HG03103 (cell line): ENCODE measurements at regions not wholly inside any gene's neighbourhood (a gene's known extent, or its start where the extent isn't known, plus 50 kb on each side); places are given as distances from the start of the nearest gene placed in this dataset.
"Not testable (repeated sequence)": the region's sequence is repeated elsewhere in the genome, so short reads cannot be mapped to it uniquely, and the experiment has no call there.

Experiments
- ATAC-seq: cut with Tn5 transposase; IDR thresholded peaks from one replicate; pipeline ENCODE4 v1.9.1; 2021; ENCODE audit warnings: low read depth; ENCODE audit not compliant: unreplicated experiment

DNA sequence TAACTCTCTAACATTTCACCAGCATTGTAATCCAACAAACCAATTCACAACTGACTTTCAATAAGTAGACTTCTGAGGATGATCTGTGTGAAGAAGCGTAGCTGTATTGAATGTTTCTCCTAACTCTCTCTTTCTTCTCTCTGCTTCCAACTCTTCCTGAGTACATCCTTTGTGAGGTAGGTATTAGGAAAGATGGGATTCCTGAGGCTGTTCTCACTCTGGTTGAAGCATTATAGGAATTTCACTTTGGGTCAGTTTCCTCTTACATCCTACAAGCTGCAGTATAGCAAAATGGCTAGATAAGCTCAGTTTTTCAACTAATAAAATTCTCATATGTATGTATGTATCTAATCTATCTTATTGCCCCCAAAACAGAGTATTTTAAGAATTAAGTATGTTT is 702.8 kb downstream of the CETN3 start:
- no peak for ATAC-seq

DNA sequence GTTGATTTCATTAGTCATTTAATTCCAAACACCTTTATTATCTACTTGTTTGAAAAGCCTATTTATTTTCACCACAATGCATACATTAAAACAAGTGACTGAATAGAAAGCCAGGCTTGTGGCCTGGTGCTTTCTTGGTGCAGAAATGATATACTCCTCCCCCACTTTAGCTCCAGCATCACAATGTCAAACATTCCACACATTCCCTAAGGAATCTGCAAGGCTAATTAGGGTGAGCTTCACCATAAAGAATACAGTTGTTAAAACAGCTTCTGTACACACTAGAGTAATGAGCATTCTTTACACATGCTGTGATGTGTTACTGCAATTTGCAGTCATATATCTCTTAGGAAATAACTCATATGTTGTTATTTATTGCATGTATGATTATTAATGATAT is 705.7 kb downstream of the CETN3 start:
- ATAC-seq = no peak

GRCh38 chr5:89698028-89698427 is 711.5 kb downstream of the CETN3 start:
- ATAC-seq = no peak

DNA sequence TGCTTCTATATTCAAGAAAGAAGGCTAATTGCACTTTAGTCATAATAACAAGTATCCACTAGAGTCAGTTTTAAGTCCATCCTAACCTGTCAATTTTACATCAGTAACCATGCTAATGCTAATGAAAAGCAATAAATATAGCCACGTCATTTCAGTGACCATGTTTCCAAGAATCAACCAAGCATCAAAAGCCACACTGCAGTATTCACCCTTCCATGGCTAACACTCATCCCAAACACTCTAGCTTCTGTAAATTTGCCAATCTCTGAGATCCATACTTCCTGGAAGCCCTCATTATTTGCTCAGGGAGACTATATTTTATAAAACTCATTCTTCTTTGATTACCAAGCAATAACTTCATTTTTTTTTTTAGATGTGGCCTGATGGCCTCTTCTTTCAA is 712.0 kb downstream of the CETN3 start:
- ATAC-seq = no peak

GRCh38 chr5:89695371-89695770 is 714.2 kb downstream of the CETN3 start:
- ATAC-seq = no peak

- no peak for ATAC-seq
These were observed 715.5 kb downstream of the CETN3 start for GRCh38 chr5:89694026-89694550.

DNA sequence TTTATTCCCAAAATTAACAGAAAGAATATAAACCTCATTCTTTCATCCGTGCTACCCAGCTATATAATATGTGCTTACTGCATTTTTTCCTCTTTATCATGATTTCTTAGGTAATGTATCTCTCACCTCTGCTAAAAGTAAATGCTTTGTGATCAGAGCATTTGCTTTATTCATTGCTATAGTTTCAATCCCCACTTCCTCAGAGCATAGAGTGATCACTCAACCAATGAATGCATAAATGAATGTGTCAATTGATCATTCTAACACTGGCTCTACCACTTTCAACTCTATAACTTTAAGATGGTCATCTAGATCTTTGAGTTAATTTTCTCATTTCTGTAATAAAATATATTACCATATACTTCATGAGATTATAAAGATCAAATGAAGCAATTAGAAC is 719.2 kb downstream of the CETN3 start:
- ATAC-seq = no peak

- no peak for ATAC-seq
These were observed 723.3 kb downstream of the CETN3 start for GRCh38 chr5:89686081-89686765.

DNA sequence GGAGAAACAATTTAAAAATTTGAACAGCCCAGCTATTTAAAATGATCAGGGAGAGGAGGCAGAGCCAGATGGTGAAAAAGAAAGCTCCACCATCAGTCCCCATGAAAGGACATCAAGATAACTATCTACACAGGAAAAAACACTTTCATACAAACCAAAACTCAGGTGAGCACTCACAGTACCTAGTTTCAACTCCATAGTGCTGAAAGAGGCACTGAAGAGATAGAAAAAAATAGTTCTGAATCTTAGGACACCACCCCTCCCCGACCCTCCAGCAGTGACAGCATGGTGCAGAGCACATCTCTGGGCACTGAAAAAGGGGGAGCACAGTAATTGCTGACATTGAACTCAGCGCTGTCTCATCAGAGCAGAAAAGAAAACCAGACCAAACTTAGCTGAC is 732.9 kb downstream of the CETN3 start:
- no peak for ATAC-seq

- no peak for ATAC-seq
These were observed 736.5 kb downstream of the CETN3 start for GRCh38 chr5:89673019-89673418.

DNA sequence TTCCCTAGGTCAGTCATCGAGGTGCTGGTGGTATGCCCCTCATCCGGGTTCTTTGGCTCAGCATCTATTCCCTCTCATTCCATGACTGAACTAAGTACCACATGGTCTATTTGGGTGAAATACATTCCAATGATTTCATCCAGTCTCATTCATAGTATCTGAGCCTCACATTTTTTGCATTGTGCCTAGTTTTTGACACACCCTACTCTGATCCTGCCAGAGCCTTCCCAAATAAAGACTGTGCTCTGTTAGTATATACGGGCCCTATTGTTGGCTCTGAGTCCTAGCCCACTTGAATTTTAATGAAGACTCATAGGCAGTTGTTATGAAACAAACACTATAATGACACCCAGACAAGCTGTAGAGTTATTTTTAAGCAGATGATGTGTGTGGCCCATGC is 740.7 kb downstream of the CETN3 start:
- ATAC-seq = no peak

DNA sequence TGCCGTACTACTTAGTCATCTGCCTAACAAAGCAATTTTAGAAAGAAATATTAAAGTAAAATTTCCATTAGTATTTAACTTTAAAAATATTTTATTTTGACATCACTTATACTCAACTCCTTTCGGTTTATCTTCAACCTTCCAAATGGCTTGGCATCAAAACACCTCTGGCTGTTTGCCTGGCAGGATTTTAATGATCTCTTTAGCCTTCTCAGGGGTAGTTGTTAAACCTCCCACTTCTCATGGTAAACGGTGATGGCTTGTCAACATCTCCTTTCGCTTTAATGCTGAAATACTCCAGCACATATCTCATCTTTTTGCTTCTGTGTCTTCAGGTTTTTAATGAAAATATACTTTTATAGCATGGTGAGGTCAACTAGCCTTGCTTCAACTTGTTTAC is 747.1 kb downstream of the CETN3 start:
- no peak for ATAC-seq

DNA sequence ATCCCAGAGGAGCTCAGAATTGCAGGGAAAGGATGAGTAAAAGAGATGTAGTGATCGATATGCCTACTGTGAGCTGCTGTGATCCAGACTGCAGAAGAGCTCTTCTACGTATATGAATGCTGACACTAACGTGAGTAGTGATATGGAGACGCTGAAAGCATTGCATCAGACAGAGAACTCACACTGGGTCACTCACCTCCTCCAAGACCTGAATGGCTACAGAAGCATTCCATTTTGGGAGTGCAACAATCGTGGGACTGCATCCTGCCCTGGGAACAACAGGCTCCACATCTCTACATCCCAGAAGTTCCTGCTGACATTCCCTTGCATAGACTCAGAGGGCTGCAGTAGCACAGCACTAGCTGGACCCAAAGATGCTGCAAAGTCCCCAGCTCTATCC is 755.9 kb upstream of the MEF2C start:
- ATAC-seq = no peak

GRCh38 chr5:89634176-89634575 is 751.2 kb upstream of the MEF2C start:
- ATAC-seq = not testable (repeated sequence)

- not testable (repeated sequence) for ATAC-seq
These were observed 747.1 kb upstream of the MEF2C start for GRCh38 chr5:89630064-89630463.

GRCh38 chr5:89628876-89629635 is 746.1 kb upstream of the MEF2C start:
- no peak for ATAC-seq

DNA sequence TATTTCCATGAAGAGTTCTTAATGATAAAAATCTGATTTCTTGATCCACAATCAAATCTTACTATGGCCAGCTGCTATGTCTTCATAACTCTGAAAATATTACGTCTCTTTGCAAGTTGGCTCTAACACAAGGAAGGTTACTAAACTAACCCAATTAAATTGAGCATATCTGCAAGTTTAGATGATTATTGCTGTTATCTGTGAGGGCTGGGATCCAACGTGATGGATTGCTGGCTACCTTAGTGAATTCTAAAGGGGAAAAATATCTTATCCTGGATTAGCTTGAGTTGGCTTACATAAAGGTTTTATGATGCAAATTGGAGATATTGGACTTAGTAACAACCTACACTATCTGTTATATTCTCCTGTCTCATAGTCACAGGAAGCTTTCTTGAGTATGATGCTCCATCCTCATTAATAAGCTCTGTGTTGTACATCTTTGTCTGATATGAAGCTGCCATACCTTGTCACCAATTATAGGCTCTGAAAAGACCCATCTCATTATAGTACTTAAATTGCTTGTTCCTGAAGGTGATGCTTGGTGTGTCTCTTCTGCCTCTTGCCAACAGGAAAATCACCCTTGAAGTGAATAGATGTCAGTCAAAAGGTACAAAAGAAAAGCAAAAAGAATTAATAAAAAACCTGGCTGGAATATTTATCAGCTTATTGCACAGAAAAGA is 733.0 kb upstream of the MEF2C start:
- ATAC-seq = no peak

- ATAC-seq = peak; percentile 70
These were observed 730.4 kb upstream of the MEF2C start for GRCh38 chr5:89613222-89613956.

- no peak for ATAC-seq
These were observed 724.1 kb upstream of the MEF2C start for GRCh38 chr5:89606939-89607534.

- ATAC-seq = no peak
These were observed 721.4 kb upstream of the MEF2C start for GRCh38 chr5:89604342-89604741.
